ENCODE measurements at regions not wholly inside any gene's neighbourhood (a gene's known extent, or its start where the extent isn't known, plus 50 kb on each side); places are given as distances from the start of the nearest gene placed in this dataset.

- TF ChIP-seq POLR2A (IDR thresholded peaks at IDR 0.05) (no peak), CTCF (IDR thresholded peaks at IDR 0.05) (no peak)
These were observed 441.2 kb upstream of the NR3C2 start for GRCh38 chr4:148883435-148883834.
